ENCODE measurements at regions not wholly inside any gene's neighbourhood (a gene's known extent, or its start where the extent isn't known, plus 50 kb on each side); places are given as distances from the start of the nearest gene placed in this dataset.

GRCh38 chr2:133949595-133949994, 304.3 kb upstream of the MGAT5 start:
- no peak for DNase-seq

- no peak for DNase-seq
Observed at GRCh38 chr2:133951209-133951608, 302.7 kb upstream of the MGAT5 start.

GRCh38 chr2:133952420-133952819, 301.5 kb upstream of the MGAT5 start:
- no peak for DNase-seq

- DNase-seq: no peak
Observed at GRCh38 chr2:133952896-133953295, 301.0 kb upstream of the MGAT5 start.

- no peak for DNase-seq
Observed at GRCh38 chr2:133953524-133953923, 300.3 kb upstream of the MGAT5 start.

GRCh38 chr2:133954636-133955035, 299.2 kb upstream of the MGAT5 start:
- no peak for DNase-seq

GRCh38 chr2:133955169-133955568, 298.7 kb upstream of the MGAT5 start:
- DNase-seq: no peak

GRCh38 chr2:133956434-133956935, 297.4 kb upstream of the MGAT5 start:
- no peak for DNase-seq

- no peak for DNase-seq
Observed at GRCh38 chr2:133957724-133958480, 296.0 kb upstream of the MGAT5 start.

- no peak for DNase-seq
Observed at GRCh38 chr2:133959066-133959465, 294.8 kb upstream of the MGAT5 start.

GRCh38 chr2:133966720-133967304, 287.1 kb upstream of the MGAT5 start:
- no peak for DNase-seq

GRCh38 chr2:133967326-133967725, 286.5 kb upstream of the MGAT5 start:
- DNase-seq: no peak

GRCh38 chr2:133968446-133968845, 285.4 kb upstream of the MGAT5 start:
- DNase-seq: no peak

GRCh38 chr2:133970641-133971040, 283.2 kb upstream of the MGAT5 start:
- DNase-seq: no peak

- no peak for DNase-seq
Observed at GRCh38 chr2:133972297-133972696, 281.6 kb upstream of the MGAT5 start.

- DNase-seq: no peak
Observed at GRCh38 chr2:133972786-133973185, 281.1 kb upstream of the MGAT5 start.

- no peak for DNase-seq
Observed at GRCh38 chr2:133974353-133974752, 279.5 kb upstream of the MGAT5 start.

- DNase-seq: no peak
Observed at GRCh38 chr2:133975135-133975534, 278.7 kb upstream of the MGAT5 start.

- no peak for DNase-seq
Observed at GRCh38 chr2:133975676-133976428, 278.0 kb upstream of the MGAT5 start.

- no peak for DNase-seq
Observed at GRCh38 chr2:133976659-133977058, 277.2 kb upstream of the MGAT5 start.

- no peak for DNase-seq
Observed at GRCh38 chr2:133977405-133977804, 276.5 kb upstream of the MGAT5 start.

- DNase-seq: no peak
Observed at GRCh38 chr2:133982256-133982655, 271.6 kb upstream of the MGAT5 start.

GRCh38 chr2:133985563-133985962, 268.3 kb upstream of the MGAT5 start:
- DNase-seq: no peak
